ENCODE measurements at regions not wholly inside any gene's neighbourhood (a gene's known extent, or its start where the extent isn't known, plus 50 kb on each side); places are given as distances from the start of the nearest gene placed in this dataset.
A peak's percentile ranks its signal among the peaks of the same experiment; 100 is the strongest.

DNA sequence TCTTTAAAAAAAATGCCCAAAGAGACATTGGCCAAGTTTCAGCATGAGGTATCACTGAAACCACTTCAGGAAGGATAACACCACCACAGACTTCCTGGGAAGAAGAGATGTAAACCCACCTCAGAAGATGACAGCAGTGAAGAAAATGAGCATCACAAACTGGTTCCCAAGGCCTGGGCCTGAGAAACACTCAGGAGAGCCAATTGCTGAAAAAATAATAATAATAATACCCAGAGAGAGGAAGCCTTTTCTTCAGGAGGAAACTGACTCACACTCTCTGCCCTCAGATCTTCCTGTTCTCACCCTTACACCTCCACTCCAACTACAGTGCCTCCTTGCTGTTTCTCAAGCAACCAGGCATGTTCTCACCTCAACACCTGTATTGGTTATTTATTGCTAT, 68.1 kb upstream of the MAFB start:
- no peak overlapping the region for H3K4me3 ChIP-seq (replicated peaks in 1 of 2; ENCODE audit: low read depth in 2 of 2, low read length in 2 of 2)
- TF ChIP-seq, protein P1, sequence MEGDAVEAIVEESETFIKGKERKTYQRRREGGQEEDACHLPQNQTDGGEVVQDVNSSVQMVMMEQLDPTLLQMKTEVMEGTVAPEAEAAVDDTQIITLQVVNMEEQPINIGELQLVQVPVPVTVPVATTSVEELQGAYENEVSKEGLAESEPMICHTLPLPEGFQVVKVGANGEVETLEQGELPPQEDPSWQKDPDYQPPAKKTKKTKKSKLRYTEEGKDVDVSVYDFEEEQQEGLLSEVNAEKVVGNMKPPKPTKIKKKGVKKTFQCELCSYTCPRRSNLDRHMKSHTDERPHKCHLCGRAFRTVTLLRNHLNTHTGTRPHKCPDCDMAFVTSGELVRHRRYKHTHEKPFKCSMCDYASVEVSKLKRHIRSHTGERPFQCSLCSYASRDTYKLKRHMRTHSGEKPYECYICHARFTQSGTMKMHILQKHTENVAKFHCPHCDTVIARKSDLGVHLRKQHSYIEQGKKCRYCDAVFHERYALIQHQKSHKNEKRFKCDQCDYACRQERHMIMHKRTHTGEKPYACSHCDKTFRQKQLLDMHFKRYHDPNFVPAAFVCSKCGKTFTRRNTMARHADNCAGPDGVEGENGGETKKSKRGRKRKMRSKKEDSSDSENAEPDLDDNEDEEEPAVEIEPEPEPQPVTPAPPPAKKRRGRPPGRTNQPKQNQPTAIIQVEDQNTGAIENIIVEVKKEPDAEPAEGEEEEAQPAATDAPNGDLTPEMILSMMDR (IDR thresholded peaks at IDR 0.05; ENCODE audit: low read depth, low read length): no peak
- DNase-seq (ENCODE audit: low read depth in 2 of 2): peak; percentile 5

- TF ChIP-seq, protein P1 (IDR thresholded peaks at IDR 0.05; ENCODE audit: low read depth, low read length): no peak
- DNase-seq (ENCODE audit: low read depth in 2 of 2): no peak
- no peak overlapping the region for H3K4me3 ChIP-seq (replicated peaks in 1 of 2; ENCODE audit: low read depth in 2 of 2, low read length in 2 of 2)
These were observed 69.8 kb upstream of the MAFB start for GRCh38 chr20:40758790-40759189.

- TF ChIP-seq, protein P1 (IDR thresholded peaks at IDR 0.05; ENCODE audit: low read depth, low read length): no peak
- no peak overlapping the region for H3K4me3 ChIP-seq (replicated peaks in 1 of 2; ENCODE audit: low read depth in 2 of 2, low read length in 2 of 2)
- DNase-seq (ENCODE audit: low read depth in 2 of 2): no peak
These were observed 71.4 kb upstream of the MAFB start for GRCh38 chr20:40760399-40760798.

- H3K4me3 ChIP-seq (replicated peaks in 1 of 2; ENCODE audit: low read depth in 2 of 2, low read length in 2 of 2): no peak overlapping the region
These were observed 74.7 kb upstream of the MAFB start for GRCh38 chr20:40763646-40764295.

DNA sequence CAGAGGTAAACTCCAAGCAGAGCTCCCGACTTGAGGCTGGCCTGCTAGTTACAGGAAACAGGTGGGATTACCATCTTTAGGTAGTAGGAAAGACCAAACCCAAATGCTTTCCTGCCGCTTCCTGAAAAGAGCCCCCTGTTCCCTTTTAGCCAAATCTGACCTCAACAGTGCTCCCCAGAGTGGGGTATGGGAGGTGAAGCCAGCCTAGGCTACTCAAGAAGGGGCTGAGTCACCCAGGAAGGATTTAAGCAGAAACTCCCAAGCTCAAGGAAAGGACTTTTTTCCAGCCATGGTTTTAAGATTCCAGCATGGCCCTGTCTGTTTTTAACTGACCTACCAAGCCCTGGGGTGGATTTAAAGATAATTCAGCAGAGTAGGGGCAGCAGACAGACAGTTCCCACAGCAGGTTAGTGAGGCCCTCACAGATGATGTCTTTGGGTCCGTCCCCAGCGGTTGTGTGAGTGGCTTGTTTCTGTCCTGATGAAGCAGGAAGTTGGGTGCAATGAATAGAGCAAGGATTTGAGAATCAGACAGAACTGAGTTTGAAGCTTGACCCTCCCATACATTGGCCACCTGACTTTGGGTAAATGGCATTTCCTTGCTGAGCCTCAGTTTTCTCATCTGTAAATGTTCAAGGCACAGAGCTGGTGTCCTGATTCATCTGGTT, 76.9 kb upstream of the MAFB start:
- H3K4me3 ChIP-seq (replicated peaks in 1 of 2; ENCODE audit: low read depth in 2 of 2, low read length in 2 of 2): no peak overlapping the region
- TF ChIP-seq, protein P1 (IDR thresholded peaks at IDR 0.05; ENCODE audit: low read depth, low read length): no peak
- DNase-seq (ENCODE audit: low read depth in 2 of 2): no peak

More at GRCh38 chr20:40763646-40764295, 74.7 kb upstream of the MAFB start:
- TF ChIP-seq, protein P1 (IDR thresholded peaks at IDR 0.05; ENCODE audit: low read depth, low read length): no peak
- DNase-seq (ENCODE audit: low read depth in 2 of 2): no peak

GRCh38 chr20:40766790-40767614, 78.0 kb upstream of the MAFB start:
- no peak for DNase-seq (ENCODE audit: low read depth in 2 of 2)
- TF ChIP-seq, protein P1 (IDR thresholded peaks at IDR 0.05; ENCODE audit: low read depth, low read length): no peak
- H3K4me3 ChIP-seq (replicated peaks in 1 of 2; ENCODE audit: low read depth in 2 of 2, low read length in 2 of 2): no peak overlapping the region

Data from cardiac fibroblast (primary cell).